ENCODE measurements at regions not wholly inside any gene's neighbourhood (a gene's known extent, or its start where the extent isn't known, plus 50 kb on each side); places are given as distances from the start of the nearest gene placed in this dataset.
A peak's percentile ranks its signal among the peaks of the same experiment; 100 is the strongest.

DNA sequence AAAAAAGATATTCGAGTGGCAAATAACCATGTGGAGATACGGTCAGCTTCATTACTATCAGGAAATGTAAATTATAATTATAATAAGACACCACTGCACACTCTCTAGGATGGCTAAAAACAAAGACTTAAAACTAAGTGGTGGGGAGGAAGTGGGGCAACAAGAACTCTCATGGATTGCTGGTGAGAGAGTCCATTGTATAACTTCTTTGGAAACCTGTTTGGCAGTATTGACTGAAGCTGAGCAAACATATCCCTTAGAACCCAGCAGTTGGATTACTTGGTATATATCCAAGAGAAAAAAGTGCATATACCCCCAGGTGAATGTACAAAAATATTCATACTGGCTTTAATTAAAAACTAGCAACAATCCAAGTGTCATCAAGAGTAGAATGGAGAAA is 133.7 kb upstream of the CTBP2 start:
- DNase-seq (ENCODE audit: low spot score, unreplicated experiment), result no peak
- peaks cover 5% of the 10 kb centered on the region for H3K27me3 Mint-ChIP-seq
- H3K4me3 Mint-ChIP-seq (ENCODE audit: low read depth), result no peak overlapping the region
- H3K4me1 Mint-ChIP-seq (ENCODE audit: low read depth), result peaks cover 7% of the 10 kb centered on the region
- TF ChIP-seq, protein P1, sequence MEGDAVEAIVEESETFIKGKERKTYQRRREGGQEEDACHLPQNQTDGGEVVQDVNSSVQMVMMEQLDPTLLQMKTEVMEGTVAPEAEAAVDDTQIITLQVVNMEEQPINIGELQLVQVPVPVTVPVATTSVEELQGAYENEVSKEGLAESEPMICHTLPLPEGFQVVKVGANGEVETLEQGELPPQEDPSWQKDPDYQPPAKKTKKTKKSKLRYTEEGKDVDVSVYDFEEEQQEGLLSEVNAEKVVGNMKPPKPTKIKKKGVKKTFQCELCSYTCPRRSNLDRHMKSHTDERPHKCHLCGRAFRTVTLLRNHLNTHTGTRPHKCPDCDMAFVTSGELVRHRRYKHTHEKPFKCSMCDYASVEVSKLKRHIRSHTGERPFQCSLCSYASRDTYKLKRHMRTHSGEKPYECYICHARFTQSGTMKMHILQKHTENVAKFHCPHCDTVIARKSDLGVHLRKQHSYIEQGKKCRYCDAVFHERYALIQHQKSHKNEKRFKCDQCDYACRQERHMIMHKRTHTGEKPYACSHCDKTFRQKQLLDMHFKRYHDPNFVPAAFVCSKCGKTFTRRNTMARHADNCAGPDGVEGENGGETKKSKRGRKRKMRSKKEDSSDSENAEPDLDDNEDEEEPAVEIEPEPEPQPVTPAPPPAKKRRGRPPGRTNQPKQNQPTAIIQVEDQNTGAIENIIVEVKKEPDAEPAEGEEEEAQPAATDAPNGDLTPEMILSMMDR (IDR thresholded peaks at IDR 0.05; ENCODE audit: unreplicated experiment), result no peak
- peak overlapping the region; percentile 53 for H3K27ac Mint-ChIP-seq
- H3K9me3 Mint-ChIP-seq (ENCODE audit: low read depth), result peaks cover 8% of the 10 kb centered on the region
- H3K36me3 Mint-ChIP-seq (ENCODE audit: insufficient read depth), result no peaks in the 10 kb centered on the region

GRCh38 chr10:125291836-125292235 is 131.5 kb upstream of the CTBP2 start:
- H3K27ac Mint-ChIP-seq, result no peak overlapping the region
- TF ChIP-seq, protein P1 (IDR thresholded peaks at IDR 0.05; ENCODE audit: unreplicated experiment), result no peak
- no peaks in the 10 kb centered on the region for H3K36me3 Mint-ChIP-seq (ENCODE audit: insufficient read depth)
- peaks cover 16% of the 10 kb centered on the region for H3K9me3 Mint-ChIP-seq (ENCODE audit: low read depth)
- peaks cover 7% of the 10 kb centered on the region for H3K27me3 Mint-ChIP-seq
- H3K4me1 Mint-ChIP-seq (ENCODE audit: low read depth), result peaks cover 7% of the 10 kb centered on the region
- H3K4me3 Mint-ChIP-seq (ENCODE audit: low read depth), result no peak overlapping the region
- no peak for DNase-seq (ENCODE audit: low spot score, unreplicated experiment)

DNA sequence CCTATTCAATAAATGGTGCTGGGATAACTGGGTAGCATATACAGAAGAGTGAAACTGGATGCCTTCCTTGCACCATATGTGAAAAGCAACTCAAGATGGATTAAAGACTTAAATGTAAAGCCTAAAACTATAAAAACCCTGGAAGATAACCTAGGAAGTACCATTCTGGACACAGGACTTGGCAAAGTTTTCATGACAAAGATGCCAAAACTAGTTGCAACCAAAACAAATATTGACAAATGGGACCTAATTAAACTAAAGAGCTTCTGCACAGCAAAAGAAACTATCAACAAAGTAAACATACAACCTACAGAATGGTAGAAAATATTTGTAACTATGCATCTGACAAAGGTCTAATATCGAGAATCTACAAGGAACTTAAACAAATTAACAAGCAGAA is 129.1 kb upstream of the CTBP2 start:
- no peak for DNase-seq (ENCODE audit: low spot score, unreplicated experiment)
- Mint-ChIP-seq H3K27me3 (peaks cover 3% of the 10 kb centered on the region), H3K4me3 (ENCODE audit: low read depth) (no peak overlapping the region), H3K27ac (no peak overlapping the region), H3K9me3 (ENCODE audit: low read depth) (peaks cover 17% of the 10 kb centered on the region), H3K4me1 (ENCODE audit: low read depth) (peaks cover 9% of the 10 kb centered on the region), H3K36me3 (ENCODE audit: insufficient read depth) (no peaks in the 10 kb centered on the region)
- TF ChIP-seq, protein P1 (IDR thresholded peaks at IDR 0.05; ENCODE audit: unreplicated experiment), result no peak

- H3K36me3 Mint-ChIP-seq (ENCODE audit: insufficient read depth), result no peaks in the 10 kb centered on the region
- no peak for DNase-seq (ENCODE audit: low spot score, unreplicated experiment)
- no peak overlapping the region for H3K4me3 Mint-ChIP-seq (ENCODE audit: low read depth)
- TF ChIP-seq, protein P1 (IDR thresholded peaks at IDR 0.05; ENCODE audit: unreplicated experiment), result no peak
- peaks cover 11% of the 10 kb centered on the region for H3K4me1 Mint-ChIP-seq (ENCODE audit: low read depth)
- no peak overlapping the region for H3K27ac Mint-ChIP-seq
- peaks cover 10% of the 10 kb centered on the region for H3K27me3 Mint-ChIP-seq
- H3K9me3 Mint-ChIP-seq (ENCODE audit: low read depth), result peaks cover 16% of the 10 kb centered on the region
Observed at GRCh38 chr10:125284875-125285597, 124.7 kb upstream of the CTBP2 start.

DNA sequence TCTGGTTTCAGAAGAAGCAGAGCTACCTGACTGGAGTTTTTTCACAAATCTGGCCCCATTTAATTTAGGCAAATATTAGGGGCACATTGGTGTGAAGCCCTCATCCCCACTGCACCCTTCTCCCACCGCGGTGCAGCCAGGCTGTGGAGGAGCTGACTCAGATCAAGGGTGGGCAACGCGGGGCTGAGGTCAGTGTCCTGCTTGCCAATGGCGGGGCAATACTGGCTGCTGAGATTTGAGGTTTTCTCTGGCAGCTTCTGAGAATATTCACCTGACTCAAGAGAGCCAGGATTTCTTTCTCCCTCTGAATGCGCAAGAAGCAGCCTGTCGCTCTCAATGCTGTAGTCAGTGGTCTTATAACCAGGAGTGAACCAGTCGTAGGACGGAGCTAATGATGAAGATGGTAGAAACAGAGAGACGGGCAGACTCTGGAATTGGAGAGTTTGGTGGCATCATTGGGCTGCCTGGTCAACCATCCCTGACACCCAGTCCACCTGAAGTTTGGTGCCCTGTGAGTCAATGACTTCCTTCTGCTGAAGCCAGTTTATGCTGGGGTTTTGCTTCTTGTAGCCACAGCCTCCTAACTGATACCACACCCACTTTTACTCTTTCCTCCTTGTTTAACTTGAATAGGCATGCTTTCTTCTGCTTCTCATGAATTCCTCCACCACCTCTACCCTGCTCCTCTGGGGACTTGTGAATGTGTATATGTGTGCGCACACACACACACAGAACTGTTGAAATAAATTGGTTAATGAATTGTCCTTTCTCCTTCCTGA is 123.7 kb upstream of the CTBP2 start:
- no peaks in the 10 kb centered on the region for H3K36me3 Mint-ChIP-seq (ENCODE audit: insufficient read depth)
- peaks cover 12% of the 10 kb centered on the region for H3K27me3 Mint-ChIP-seq
- DNase-seq (ENCODE audit: low spot score, unreplicated experiment), result no peak
- H3K4me3 Mint-ChIP-seq (ENCODE audit: low read depth), result no peak overlapping the region
- H3K27ac Mint-ChIP-seq, result no peak overlapping the region
- H3K4me1 Mint-ChIP-seq (ENCODE audit: low read depth), result peaks cover 11% of the 10 kb centered on the region
- TF ChIP-seq, protein P1 (IDR thresholded peaks at IDR 0.05; ENCODE audit: unreplicated experiment), result no peak
- H3K9me3 Mint-ChIP-seq (ENCODE audit: low read depth), result peaks cover 12% of the 10 kb centered on the region

Data from progenitor cell of endocrine pancreas (in vitro differentiated cells).